SKM-1 treated with dmso at 0.1 percent for 144 hours (cell line): ENCODE measurements at regions not wholly inside any gene's neighbourhood (a gene's known extent, or its start where the extent isn't known, plus 50 kb on each side); places are given as distances from the start of the nearest gene placed in this dataset.

Experiments used
- DNase-seq: peaks from one replicate; lab custom pipeline; 2025; ENCODE audit not compliant: unreplicated experiment; lab: John Stamatoyannopoulos, UW

GRCh38 chrX:67872958-67873357, 329.1 kb downstream of the AR start:
- no peak for DNase-seq

- no peak for DNase-seq
These were observed 348.6 kb downstream of the AR start for GRCh38 chrX:67892401-67892800.

- no peak for DNase-seq
These were observed 350.1 kb downstream of the AR start for GRCh38 chrX:67893931-67894330.

- peak; percentile 15 for DNase-seq
These were observed 373.7 kb downstream of the AR start for GRCh38 chrX:67917421-67918010.

- DNase-seq = peak; percentile 2
These were observed 379.1 kb downstream of the AR start for GRCh38 chrX:67922966-67923365.

GRCh38 chrX:67939270-67939669, 395.4 kb downstream of the AR start:
- no peak for DNase-seq

- no peak for DNase-seq
These were observed 405.4 kb downstream of the AR start for GRCh38 chrX:67949270-67949669.

- DNase-seq = peak; percentile 10
These were observed 409.8 kb downstream of the AR start for GRCh38 chrX:67953658-67954057.

GRCh38 chrX:67961516-67961915, 417.7 kb downstream of the AR start:
- DNase-seq = no peak
